ENCODE measurements at regions not wholly inside any gene's neighbourhood (a gene's known extent, or its start where the extent isn't known, plus 50 kb on each side); places are given as distances from the start of the nearest gene placed in this dataset.
"Not testable (repeated sequence)": the region's sequence is repeated elsewhere in the genome, so short reads cannot be mapped to it uniquely, and the experiment has no call there.

DNA sequence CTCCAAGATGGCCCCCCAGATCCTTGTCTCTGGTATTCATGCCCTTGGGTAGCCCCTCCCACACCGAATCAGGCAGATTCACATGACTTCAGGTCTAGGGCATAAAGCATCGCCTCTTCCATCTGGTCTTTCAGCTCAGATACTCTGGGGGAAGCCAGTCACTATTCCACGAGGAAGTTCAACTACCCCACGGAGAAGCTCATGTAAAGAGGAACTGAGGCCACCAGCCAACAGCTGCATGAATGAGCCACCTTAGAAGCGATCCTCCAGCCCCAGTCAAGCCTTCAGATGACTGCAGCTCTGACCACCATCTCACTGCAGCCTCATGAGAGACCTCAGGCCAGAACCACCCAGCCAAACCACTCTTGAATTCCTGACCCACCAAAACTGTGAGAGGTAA lies 54.1 kb downstream of the SOCS3 start:
- no peak overlapping the region for H3K27ac Mint-ChIP-seq
- CTCF ChIA-PET = no interaction called here
- peaks cover 11% of the 10 kb centered on the region for H3K9me3 Mint-ChIP-seq
- H3K27me3 Mint-ChIP-seq = peaks cover 58% of the 10 kb centered on the region
- peaks cover 7% of the 10 kb centered on the region for H3K36me3 Mint-ChIP-seq
- H3K4me1 Mint-ChIP-seq = peaks cover 6% of the 10 kb centered on the region
- no peak overlapping the region for H3K4me3 Mint-ChIP-seq
- DNase-seq = no peak

- Mint-ChIP-seq H3K27me3 (peaks cover 56% of the 10 kb centered on the region), H3K4me1 (peaks cover 10% of the 10 kb centered on the region), H3K36me3 (peaks cover 7% of the 10 kb centered on the region), H3K27ac (no peak overlapping the region), H3K9me3 (peaks cover 11% of the 10 kb centered on the region), H3K4me3 (no peak overlapping the region)
- CTCF ChIA-PET = interaction anchor here (2.0 kb wide), 1 partner anchor 56 kb away, joined by 5 read pairs; no protein-coding TSS in a partner anchor
- no peak for DNase-seq
These were observed 55.3 kb downstream of the SOCS3 start for GRCh38 chr17:78304549-78305037.

DNA sequence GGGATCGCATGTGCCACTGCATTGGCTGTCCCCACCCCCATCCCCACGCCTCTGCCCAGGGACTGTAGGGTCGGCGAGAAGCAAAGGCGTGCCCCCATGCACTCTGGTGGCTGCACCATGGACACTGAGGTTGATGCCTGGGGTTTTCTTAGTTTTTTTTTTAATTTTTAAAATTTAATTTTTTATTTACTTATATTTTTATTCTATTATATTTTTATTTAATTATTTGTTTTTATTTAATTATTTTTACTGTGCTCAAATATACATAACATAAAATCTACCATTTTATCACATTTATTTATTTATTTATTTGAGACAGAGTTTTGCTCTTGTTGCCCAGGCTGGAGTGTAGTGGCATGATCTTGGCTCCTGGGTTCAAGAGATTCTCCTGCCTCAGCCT lies 57.4 kb downstream of the SOCS3 start:
- H3K4me3 Mint-ChIP-seq = no peak overlapping the region
- peaks cover 11% of the 10 kb centered on the region for H3K4me1 Mint-ChIP-seq
- peaks cover 7% of the 10 kb centered on the region for H3K36me3 Mint-ChIP-seq
- DNase-seq = no peak
- peaks cover 38% of the 10 kb centered on the region for H3K27me3 Mint-ChIP-seq
- peaks cover 11% of the 10 kb centered on the region for H3K9me3 Mint-ChIP-seq
- CTCF ChIA-PET = no interaction called here
- H3K27ac Mint-ChIP-seq = no peak overlapping the region

GRCh38 chr17:78301821-78302213 lies 58.1 kb downstream of the SOCS3 start:
- Mint-ChIP-seq H3K4me3 (no peak overlapping the region), H3K36me3 (peaks cover 4% of the 10 kb centered on the region), H3K4me1 (peaks cover 12% of the 10 kb centered on the region), H3K27me3 (peaks cover 34% of the 10 kb centered on the region), H3K27ac (no peak overlapping the region), H3K9me3 (peaks cover 6% of the 10 kb centered on the region)
- no peak for DNase-seq
- CTCF ChIA-PET = interaction anchor here (0.7 to 1.3 kb wide), 3 partner anchors 13 to 120 kb away, joined by 3 to 5 read pairs (median 3); no protein-coding TSS in a partner anchor

DNA sequence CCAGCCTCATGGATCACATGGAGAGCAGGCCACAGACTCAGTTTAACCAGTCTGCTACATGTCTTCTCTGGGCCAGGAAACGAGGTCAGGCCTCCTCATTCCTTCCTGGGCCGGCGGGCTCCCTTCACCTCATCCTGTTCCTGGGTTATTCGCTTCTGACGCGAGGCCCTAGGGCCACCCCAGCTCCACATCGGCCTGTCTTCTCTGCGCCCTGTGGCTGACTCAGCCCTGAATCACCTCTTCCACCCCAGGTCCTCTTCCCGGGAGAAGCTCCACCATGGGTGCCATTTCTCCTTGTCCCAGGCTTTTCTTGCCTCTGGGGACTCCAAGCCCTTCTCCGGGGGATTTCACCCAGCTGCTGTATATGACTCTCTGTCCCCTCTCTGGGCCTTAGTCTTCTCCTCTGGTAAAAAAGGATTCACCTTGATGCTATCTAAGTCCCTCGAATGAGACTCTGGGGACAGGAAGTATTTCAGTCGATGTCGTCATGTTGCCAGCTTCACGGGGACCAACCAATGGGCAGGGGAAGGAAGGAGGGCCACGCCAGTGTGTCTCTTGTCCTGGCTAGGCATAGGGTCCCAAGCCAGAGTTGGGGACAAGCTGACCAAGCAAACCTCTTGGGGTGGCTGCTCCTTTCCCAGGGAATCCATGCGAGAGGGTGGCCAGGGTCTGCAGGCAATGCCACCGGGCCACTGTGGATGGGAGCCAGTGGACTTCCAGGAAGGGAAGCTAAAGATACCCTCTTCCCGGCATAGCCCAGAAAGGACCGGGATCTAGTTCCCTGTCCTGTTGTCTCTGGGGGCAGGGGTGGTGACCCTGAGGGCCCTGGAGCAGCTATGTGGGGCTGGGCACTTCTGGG lies 58.7 kb downstream of the SOCS3 start:
- H3K36me3 Mint-ChIP-seq = peaks cover 2% of the 10 kb centered on the region
- peaks cover 32% of the 10 kb centered on the region for H3K27me3 Mint-ChIP-seq
- H3K27ac Mint-ChIP-seq = peak overlapping the region; percentile 17
- H3K9me3 Mint-ChIP-seq = peaks cover 4% of the 10 kb centered on the region
- H3K4me3 Mint-ChIP-seq = no peak overlapping the region
- no peak for DNase-seq
- peaks cover 12% of the 10 kb centered on the region for H3K4me1 Mint-ChIP-seq
- CTCF ChIA-PET = interaction anchor here (0.6 to 1.3 kb wide), 4 partner anchors 9 to 121 kb away, joined by 3 to 5 read pairs (median 3); no protein-coding TSS in a partner anchor

DNA sequence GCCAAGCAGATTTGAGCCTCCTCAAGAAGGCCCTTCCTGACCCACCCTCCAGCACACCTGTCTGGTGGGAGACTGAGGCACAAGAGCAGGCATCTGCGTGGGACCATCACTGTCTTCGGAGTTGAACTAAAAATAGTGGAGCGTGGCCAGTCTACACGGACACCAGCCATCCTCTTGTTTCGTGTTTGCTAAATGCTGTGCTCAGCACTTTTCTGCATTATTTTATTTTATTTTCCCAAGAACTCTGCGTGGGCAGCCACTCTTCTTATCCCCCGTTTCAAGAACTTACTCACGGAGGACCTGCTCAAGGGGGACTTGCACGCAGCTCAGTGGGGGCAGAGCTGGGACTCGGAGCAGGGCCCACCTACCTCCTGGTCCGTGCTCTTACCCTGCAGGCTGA lies 60.8 kb downstream of the SOCS3 start:
- CTCF ChIA-PET = interaction anchor here (0.8 to 1.2 kb wide), 2 partner anchors 10 to 123 kb away, joined by 3 read pairs; no protein-coding TSS in a partner anchor

GRCh38 chr17:78294776-78295175 lies 63.3 kb downstream of the TMEM235 start:
- CTCF ChIA-PET = no interaction called here
- no peak for DNase-seq
- H3K27ac Mint-ChIP-seq = no peak overlapping the region
- peaks cover 17% of the 10 kb centered on the region for H3K27me3 Mint-ChIP-seq
- H3K36me3 Mint-ChIP-seq = no peaks in the 10 kb centered on the region
- no peaks in the 10 kb centered on the region for H3K9me3 Mint-ChIP-seq
- H3K4me1 Mint-ChIP-seq = peaks cover 4% of the 10 kb centered on the region
- no peak overlapping the region for H3K4me3 Mint-ChIP-seq

More for the DNA sequence above, 60.8 kb downstream of the SOCS3 start:
- Mint-ChIP-seq H3K9me3 (no peaks in the 10 kb centered on the region), H3K27ac (no peak overlapping the region), H3K36me3 (no peaks in the 10 kb centered on the region), H3K4me3 (no peak overlapping the region), H3K4me1 (peaks cover 12% of the 10 kb centered on the region), H3K27me3 (peaks cover 19% of the 10 kb centered on the region)
- DNase-seq = no peak

GRCh38 chr17:78294356-78294755 lies 62.9 kb downstream of the TMEM235 start:
- no peaks in the 10 kb centered on the region for H3K36me3 Mint-ChIP-seq
- H3K4me1 Mint-ChIP-seq = peaks cover 4% of the 10 kb centered on the region
- peaks cover 17% of the 10 kb centered on the region for H3K27me3 Mint-ChIP-seq
- no peak overlapping the region for H3K27ac Mint-ChIP-seq
- no peak for DNase-seq
- H3K9me3 Mint-ChIP-seq = no peaks in the 10 kb centered on the region
- no peak overlapping the region for H3K4me3 Mint-ChIP-seq
- CTCF ChIA-PET = no interaction called here

- not testable (repeated sequence) for H3K9me3 Mint-ChIP-seq, DNase-seq, H3K4me3 Mint-ChIP-seq, H3K4me1 Mint-ChIP-seq, H3K27ac Mint-ChIP-seq, H3K36me3 Mint-ChIP-seq
- CTCF ChIA-PET = interaction anchor here (0.7 to 1.2 kb wide), 3 partner anchors 8 to 48 kb away, joined by 3 to 5 read pairs (median 4); no protein-coding TSS in a partner anchor
- H3K27me3 Mint-ChIP-seq = peaks cover 20% of the 10 kb centered on the region
These were observed 61.7 kb downstream of the TMEM235 start for GRCh38 chr17:78293151-78293550.

- DNase-seq = no peak
- Mint-ChIP-seq H3K4me1 (peaks cover 6% of the 10 kb centered on the region), H3K36me3 (no peaks in the 10 kb centered on the region), H3K27me3 (peaks cover 20% of the 10 kb centered on the region), H3K9me3 (no peaks in the 10 kb centered on the region), H3K4me3 (no peak overlapping the region), H3K27ac (no peak overlapping the region)
- CTCF ChIA-PET = interaction anchor here (0.9 to 1.4 kb wide), 3 partner anchors 9 to 42 kb away, joined by 3 to 5 read pairs (median 3); no protein-coding TSS in a partner anchor
These were observed 60.8 kb downstream of the TMEM235 start for GRCh38 chr17:78291944-78292910.

DNA sequence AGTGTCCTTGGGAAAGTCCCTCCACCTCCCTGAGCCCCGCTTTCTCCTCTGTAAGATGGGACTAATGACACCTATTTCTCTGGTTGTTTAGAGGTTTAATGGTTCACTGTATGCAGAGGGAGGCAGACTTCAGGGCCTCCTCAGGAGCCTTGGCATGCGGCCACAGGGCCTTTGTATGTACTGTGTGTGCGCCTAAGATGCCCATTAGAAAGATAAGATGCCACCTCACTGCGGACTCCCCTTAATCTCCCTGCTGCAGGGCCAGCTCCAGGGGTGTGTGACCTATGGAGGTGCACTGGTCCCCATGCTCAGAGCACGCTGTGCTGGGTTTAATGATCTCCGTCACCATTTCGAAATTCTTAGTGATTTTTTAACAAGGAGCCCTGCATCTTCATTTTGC lies 59.3 kb downstream of the TMEM235 start:
- H3K27ac Mint-ChIP-seq = no peak overlapping the region
- no peak overlapping the region for H3K4me3 Mint-ChIP-seq
- peaks cover 12% of the 10 kb centered on the region for H3K27me3 Mint-ChIP-seq
- H3K9me3 Mint-ChIP-seq = no peaks in the 10 kb centered on the region
- H3K36me3 Mint-ChIP-seq = no peaks in the 10 kb centered on the region
- CTCF ChIA-PET = interaction anchor here (0.8 to 4.0 kb wide), 6 partner anchors 17 to 130 kb away, joined by 3 to 31 read pairs (median 3); no protein-coding TSS in a partner anchor
- DNase-seq = no peak
- peaks cover 6% of the 10 kb centered on the region for H3K4me1 Mint-ChIP-seq

All from activated naive CD4-positive, alpha-beta T cell treated with anti-CD3 and anti-CD28 coated beads, Interleukin-2, amount 10 ng/mL, durations not matched to agents 7 days and 5 days (primary cell).